Hematopoietic multipotent progenitor cell treated with erythropoietin and hydrocortisone succinate and interleukin-3 and kit ligand, for 6 days (in vitro differentiated cells): ENCODE measurements at regions not wholly inside any gene's neighbourhood (a gene's known extent, or its start where the extent isn't known, plus 50 kb on each side); places are given as distances from the start of the nearest gene placed in this dataset.

ENCODE experiments used
- DNase-seq: peaks from one replicate; pipeline ENCODE4 v3.0.0-alpha.2; 2015

DNA sequence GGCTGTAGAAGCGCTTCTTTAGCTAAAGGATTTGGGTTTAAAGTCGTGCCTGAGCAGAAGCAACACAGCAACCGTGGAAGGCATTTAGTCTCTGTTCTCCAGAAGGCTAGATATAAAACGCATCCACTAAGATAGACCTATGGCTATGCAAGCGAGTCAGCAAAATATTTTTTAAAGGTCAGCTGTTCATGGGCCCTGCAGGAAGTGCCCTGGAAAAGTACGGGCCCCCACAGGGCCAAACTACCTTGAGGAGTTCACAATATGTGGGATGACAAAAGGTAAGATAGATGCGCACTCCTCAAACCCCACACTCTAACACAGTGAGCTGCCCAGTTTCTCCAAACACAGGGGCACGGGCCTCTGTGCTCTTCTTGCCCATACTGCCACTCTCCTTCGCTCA is 261.6 kb downstream of the VPS13C start:
- DNase-seq = no peak

DNA sequence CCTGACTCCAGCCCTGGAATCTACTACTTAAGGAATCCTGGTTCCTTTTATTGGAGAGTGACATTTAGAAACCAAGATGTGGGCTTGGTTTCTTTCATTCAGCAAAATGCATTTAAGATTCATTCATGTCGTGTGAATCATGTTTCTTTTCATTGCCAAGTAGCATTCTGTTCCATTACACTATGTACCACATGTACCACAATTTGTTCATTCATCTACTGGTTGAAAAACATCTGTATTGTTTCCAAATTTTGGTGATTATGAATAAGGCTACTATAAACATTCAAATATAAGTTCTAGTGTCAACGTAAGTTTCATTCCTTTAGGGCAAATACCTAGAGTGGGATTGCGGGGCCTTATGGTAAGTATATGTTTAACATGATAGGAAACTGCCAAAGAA is 264.2 kb downstream of the VPS13C start:
- DNase-seq = no peak

DNA sequence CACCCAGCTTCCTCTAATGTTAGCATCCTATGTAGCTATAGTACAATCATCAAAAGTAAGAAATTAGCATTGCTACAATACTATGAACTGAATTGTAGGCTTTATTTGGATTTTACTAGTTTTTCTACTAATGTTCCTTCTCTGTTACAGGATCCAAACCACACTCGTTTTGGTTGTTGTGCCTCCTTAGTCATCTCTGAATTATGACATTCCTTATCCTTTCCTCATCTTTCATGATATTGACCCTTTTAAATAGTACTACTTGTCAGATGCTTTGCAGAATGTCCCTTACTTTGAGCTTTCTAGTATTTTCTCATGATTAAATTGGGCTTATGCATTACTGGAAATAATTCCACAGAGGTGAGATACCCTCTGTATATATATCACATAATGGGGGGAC is 265.4 kb downstream of the VPS13C start:
- DNase-seq = no peak

DNA sequence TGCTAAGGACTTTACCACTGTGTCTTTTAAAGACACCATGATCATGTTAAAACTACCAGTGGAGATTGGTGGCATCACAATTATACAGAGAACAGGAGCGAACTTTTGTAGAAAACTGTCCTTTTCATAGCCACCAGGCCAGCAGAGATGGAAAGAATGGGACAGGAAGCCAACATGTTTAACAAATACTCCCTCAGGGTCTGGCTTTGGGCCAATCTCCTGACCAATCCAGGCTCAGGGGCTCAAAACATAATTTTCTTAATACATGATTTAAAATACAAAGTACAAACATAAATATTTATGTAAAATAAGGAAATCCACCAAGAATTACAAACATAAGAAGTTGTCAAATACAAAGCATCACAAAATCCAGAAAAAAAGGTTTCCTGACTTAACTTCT is 266.0 kb downstream of the VPS13C start:
- no peak for DNase-seq

DNA sequence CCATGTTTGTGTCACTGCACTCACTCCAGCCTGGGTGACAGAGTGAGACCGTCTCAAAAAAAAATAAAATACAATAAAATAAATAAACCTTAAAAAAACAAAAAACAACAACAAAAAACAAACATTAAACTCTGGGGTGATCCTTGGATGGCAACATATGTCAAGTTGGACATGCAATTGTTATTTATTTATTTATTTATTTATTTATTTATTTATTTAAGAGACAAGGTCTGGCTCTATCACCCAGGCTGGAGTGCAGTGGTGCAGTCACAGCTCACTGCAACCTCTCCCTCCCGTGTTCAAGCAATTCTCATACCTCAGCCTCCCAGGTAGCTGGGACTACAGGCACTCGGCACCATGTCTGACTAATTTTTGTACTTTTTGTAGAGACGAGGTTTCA is 275.5 kb downstream of the VPS13C start:
- DNase-seq = no peak

DNA sequence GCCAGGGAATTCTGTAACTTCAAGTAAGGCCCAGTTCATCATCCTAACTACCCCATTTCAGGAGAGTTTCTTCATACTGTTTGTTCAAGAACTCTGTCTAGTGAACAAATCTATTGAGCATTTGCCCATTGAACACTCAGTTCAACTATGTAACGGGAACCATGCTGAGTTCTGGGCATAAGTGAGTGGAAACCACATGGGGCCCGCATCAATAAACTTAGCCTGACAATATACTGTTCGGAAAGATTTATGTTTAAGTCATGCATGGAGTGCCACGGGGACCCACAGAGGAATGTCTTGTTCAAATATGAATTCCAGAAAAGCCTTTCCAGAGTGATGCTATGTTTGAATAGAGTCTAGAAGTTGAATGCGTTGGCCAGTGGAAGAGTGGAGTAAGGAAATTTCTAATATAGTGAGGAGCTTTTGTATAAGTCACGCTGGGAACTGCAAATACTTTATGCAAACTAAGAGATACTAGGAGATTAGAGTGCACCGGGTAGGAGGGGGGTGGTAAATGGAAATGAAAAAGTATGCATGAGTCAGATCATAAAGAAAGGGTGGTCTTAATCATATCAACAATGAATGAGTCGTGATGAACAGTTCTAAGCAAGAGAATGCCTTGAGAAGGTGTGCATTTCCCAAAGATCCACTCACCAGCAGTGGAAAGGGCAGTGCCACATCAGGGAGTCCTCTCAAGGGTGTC is 279.8 kb downstream of the VPS13C start:
- no peak for DNase-seq

DNA sequence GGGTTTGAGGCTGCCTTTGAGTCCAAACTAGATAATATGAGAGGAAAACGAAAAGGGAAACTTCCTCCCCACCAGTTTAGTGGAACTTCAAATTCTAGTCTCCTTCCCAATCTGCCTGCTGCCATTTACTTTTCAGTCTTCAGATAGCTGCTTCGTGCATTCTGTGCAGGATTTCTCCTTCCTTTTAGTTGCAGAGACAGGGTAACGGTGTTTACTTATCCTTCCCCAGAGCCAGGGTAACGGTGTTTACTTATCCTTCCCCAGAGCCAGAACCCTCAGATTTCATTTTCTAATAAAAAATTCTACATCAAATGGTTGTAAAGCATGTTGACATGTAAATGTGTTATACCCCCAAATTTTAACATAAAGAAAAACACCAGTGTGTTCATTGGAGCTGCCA is 282.6 kb downstream of the VPS13C start:
- DNase-seq = no peak

DNA sequence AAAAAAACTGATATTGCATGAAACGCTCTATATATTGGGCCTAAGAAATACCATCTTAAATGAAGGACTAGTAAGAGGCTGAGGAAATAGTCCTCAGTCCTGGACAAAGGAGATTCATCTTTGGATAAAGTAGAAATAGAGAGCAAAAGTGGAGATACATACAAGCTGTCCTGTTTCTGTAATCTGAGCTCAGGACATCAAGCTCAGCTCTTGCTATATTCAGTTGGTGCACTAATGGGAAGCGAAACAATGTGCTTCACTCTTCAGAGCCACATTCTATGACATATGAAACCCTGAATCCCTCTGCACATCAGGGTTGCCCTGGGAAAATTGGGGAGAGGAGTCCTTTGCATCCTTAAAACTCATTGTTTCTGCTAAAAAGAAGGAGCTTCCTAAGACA is 290.7 kb downstream of the VPS13C start:
- DNase-seq = no peak

DNA sequence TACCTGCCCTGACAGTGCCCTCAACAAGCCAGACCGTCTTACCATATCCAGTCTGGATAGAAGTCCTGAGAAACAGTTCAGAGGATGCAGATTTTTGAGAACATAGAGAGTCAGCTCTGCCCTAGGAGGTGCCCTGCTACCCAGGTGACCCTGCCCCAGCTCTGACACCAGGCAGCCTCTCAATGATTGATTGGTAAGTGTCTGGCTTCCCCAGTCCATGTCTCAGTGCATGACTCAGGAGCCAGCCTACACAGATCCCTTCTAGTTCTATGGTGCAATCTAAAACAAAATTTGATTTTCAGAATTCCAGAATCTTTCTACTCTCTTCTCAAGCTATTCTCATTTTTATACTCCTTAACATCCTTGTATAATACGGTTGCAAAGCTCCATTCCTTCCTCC is 292.1 kb downstream of the VPS13C start:
- no peak for DNase-seq

DNA sequence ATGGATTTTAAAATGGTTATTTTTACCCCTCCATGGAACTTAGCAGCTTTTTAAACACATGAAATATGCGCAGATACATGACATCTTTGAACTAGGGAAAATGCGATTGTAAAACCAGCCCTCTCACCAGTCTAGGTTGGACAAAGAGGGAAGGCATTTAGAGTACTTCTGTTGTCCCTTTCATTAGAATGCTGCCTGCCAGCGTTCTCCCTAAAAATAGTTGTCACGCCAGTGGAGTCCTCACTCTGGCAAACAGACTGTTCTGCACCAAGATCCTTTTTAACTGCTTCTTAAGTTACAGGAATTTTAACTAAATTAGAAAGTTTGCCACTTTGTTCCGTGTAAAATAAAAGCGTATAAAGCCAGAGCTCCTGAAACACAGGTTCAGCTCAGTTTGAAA is 295.3 kb downstream of the VPS13C start:
- DNase-seq = no peak

DNA sequence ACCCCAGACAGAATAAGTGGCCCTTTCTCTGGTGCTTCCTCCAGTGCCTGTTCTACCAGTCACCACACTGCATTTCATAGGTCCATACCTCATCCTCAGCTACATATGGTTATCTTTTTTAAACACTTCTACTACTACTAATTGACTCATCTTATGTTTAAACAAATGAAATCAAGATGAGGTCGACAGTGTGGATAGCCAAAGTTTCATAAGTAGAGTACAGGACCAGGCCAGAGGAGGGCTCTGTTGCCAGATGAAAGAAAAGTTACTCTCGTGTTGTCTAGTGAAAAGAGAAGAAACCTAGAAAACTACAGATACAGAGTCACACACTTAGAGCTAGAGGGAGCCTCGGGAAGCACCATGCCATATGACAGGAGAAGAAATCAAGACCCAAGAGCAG is 296.1 kb downstream of the VPS13C start:
- DNase-seq = no peak

DNA sequence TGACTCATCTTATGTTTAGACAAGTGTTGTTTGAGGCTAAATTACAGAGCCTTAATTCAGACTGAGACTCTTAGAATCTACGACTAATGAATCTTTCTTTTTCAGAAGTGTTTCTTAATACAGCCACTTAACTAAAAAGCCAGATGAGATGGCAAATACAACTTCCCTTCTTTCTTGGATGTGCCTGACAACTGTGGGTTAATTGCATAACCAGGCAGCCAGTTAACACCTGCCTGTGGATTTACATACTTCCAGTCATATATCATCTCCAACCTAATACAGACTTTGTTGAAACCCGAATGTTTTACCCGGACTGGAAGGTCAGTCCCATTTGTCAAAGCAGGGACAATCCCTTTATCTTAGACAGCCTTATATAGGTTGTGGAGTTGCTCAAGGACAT is 297.6 kb downstream of the VPS13C start:
- peak; percentile 15 for DNase-seq

DNA sequence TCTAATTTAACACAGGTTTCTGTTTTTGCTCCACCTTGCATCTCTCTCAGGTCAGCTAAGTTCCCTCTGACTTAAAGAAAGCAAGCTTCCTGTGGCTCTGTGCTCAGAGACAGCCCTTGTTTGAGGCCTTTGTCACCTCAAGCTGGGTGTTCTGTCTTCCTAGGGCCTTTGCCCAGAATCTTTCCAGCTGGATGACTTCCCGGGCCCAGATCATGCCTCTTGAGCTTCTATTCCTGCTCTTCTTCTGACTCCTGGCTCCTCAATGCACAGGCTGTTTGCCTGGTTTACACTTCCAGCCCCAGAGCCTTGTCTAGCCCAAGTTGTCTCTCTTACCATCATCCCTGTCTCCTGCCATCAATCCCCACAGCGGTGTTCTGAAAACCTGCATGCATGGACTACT is 300.6 kb downstream of the VPS13C start:
- DNase-seq = no peak

DNA sequence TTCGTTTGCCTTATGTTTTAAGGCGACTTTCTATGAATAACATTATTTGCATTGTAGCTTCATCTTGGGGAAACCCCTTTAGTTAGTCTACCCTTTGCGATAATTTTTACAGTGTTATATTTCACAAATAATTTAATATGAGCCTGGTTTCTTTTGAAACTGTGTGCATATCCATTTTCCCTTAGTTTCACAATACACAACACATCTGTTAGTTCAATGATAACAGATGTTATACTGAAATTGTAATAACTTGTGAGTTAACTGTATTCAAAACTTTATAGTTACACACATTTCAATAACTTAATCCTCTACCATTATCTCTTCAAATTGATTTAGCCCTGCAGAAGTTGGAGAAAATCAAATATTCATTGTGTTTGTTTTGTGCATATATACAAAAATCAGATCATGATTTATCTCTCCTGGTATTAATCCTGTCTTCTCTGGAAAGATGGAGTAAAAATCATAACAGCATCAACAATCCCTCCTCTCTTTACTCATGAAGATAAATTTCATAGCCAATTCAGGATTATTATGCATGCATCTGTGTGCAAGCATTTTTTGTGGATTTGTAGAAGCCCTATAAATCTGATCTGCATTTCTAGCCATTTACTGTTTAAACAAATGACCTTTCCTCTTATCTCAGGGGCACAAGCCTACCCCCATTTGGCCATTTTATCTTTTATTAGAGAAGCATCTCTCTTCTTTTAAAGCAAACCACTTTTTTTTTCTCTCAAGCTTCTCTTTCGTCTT is 304.0 kb downstream of the VPS13C start:
- DNase-seq = no peak

DNA sequence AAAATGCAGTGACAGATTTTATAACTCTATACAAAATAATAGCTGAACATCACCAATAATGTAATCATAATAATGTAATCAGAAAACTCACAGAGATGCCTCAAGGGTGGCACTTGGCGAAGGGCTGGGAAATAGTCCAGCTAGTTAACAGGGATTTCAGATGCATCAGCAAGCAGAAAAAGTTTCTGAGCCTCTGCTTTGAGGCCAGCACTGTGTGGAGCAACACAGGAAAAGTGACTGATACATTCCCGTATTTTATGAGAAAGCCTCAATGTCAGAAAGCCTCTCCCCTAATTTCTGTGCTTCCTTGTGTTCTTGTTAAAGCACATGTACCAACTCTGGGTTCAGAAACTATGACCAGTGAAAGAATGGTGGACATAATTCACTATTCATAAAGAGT is 304.8 kb downstream of the VPS13C start:
- no peak for DNase-seq

DNA sequence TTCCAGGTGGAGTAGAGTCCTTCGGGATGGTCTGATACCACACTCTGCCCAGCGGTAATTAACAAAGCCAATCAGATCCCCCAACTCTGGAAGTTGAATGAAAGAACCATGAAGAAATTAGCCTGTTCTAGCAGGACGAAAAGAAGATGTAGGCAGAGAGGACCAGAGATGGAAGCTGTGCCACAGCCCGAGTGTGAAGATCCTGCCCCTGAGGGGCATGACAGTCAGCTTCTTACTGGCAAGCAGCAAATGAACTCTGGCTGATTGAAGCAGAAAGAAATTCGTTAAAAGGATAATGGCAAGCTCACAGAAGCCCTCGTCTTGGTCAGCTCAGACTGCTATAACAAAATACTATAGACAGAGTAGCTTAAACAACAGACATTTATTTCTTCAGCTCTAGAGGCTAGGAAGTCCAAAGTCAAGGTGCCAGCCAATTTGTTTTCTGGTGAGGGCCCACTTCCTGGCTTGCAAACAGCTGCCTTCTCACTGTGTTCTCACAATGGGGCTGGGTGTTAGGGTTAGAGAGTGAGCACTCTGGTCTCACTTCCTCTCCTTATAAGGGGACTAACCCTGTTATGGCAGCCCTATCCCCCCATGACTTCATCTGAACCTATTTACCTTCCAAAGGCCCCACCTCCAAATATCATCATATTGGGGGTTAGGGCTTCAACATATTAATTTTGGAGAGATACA is 307.1 kb downstream of the VPS13C start:
- DNase-seq = no peak

DNA sequence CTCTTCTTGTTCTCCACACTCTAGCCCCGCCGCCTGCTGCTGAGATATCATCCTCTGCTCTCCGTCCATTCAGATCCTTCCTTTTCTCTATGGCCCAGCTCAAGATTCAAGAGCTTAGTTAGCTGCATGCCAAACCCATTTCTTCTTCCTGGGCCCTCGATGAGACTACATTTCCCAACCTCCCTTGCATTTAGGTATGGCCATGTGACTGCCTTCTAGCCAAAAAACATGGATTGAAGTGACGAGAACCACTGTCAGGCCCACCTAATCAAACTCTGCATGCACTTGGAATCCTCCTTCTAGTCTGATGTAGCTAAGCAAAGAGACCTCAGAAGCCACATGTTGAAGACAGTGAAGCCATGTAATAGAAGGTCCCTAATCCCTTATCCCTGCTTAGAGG is 308.2 kb downstream of the VPS13C start:
- no peak for DNase-seq

DNA sequence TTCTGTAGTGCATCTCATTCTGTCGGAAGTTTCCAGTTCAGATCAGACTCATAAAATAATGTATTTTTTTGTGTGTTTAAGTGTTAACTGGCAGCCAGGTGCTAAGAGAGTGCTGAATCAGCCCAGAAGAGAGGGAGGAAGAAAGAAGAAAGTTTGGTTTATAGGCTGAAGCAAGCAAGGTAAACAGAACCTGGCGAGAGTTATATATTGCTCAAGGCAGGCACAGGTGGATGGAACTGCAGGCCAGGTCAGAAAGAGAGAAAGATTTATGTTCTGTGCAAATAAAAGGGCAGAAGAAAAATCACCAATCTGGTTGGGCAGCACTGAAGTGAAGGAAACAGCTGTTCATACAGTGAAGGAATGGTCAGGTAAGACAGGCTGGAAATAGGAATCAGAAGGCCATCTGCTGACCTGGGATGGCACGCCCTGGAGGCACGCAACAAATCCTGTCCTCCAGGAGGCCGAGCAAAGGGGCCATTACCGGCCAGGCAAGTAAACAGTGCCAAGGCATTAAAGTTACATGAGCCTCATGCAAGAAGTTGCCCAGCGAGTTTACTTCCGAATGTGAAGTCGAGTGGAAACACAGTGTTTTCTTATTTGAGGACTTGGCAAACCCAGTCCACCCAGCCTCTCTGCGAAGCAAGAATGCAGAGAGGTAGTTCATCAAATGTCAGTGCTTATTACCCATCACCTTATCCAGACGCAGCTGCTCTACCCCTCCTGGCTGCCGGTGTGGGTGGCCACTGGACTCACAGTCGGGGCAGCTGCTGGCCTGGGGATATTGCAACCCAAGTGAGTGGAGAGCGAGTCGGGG is 309.8 kb downstream of the VPS13C start:
- DNase-seq = no peak

DNA sequence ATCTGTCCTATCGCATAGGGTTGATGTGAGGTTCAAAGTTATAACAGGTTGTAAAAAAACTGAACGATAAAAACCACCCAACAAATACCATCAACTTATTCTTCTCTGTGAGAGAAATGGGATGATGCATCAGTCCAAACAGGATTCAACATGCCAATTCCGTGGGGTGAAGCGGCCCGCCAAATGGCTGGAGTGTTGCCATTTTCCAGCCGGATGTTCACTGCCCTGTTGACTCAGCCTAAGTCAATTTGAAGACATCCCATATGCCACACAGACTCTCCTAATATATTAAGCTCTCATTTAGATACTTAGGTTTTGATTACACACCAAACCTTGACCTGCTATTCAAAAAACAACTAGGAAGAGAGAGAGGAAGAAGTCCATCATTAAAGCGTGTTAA is 311.1 kb downstream of the VPS13C start:
- no peak for DNase-seq

DNA sequence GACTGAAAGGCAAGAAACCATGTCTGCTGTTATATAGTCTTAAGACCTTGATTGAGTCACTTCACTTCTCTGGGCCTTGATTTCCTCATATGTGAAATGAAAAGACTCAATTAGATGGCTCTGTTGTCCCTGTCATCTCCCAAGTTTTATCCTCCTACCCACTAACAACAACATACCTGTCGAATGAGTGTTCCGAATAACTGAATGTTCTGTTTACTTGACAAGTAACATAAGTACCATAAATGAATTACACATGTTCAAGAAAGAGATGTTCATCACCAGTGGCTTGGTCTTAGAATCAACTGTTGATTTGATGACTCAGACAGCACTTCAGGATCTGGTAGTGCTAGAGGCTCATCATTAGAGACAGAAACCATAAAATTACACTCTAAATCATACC is 311.7 kb downstream of the VPS13C start:
- no peak for DNase-seq

DNA sequence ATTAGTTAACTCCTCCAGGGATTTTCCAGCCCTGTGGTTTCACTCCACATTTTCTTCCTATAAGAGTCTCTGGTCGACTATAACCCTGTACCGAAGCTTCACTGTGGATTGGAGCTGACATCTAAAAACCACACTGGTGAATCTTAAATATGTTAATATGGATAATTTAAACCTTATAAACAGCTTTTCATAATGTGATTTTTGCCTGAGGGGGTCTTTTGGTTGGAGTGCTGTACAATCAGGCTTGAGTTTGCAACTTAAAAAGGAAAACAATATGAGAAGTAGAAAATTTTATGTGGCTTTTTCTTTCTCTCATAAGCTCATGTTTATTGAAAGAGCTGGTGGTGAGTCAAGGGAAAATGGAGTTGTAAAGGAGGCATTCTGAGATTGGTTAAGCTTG is 313.7 kb downstream of the VPS13C start:
- DNase-seq = no peak

DNA sequence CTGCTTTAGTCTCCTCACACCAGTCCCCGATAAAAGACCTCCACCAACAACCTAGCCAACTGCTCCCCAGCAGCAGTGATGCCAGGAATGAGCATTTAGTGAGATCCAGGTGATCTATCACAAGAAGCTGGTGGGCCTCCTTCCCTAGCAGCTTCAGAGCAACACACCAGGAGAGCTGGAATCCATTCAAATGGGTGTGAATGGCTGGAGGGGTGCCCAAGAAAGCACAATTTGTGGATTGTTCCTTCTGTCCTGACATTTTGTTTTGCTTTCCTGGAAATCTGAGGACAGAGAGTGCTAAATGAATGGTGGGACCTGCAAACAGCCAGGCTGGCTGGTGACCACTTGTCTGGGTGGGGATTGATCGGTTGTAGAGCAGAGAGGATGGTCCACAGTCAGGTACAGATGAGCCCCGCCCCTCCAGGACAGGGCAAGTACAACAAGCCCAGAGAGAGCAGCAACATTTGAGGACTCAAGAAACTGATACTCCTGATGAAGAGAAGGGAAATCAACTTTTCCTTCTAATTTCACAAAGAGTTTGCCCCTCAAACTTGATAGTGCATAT is 316.8 kb downstream of the VPS13C start:
- DNase-seq = no peak

DNA sequence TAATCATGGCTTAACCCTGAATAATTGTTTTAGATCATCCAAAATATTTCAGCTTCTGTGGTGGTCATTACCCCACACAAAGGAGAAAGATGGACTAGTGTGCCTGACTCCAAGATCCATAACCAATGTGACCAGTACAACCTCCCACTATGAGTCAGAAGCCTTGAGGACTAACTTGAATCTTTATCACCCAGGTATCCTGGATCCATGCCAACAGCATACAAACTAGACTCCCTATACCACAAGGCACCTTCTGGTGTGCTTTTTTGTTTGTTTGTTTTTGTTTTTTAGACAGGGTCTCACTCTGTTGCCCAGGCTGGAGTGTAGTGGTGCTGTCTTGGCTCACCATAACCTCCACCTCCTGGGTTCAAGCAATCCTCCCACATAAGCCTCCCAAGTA is 317.7 kb downstream of the VPS13C start:
- DNase-seq = no peak
